ENCODE measurements at regions not wholly inside any gene's neighbourhood (a gene's known extent, or its start where the extent isn't known, plus 50 kb on each side); places are given as distances from the start of the nearest gene placed in this dataset.

GRCh38 chr2:171617981-171618380, 69.3 kb upstream of the DYNC1I2 start:
- H3K36me3 Mint-ChIP-seq = no peaks in the 10 kb centered on the region
- peaks cover 19% of the 10 kb centered on the region for H3K27me3 Mint-ChIP-seq (ENCODE audit: insufficient read depth, low read depth)
- H3K27ac Mint-ChIP-seq = no peak overlapping the region
- H3K36me3 ChIP-seq = no peaks in the 10 kb centered on the region
- H2AFZ ChIP-seq (replicated peaks) = no peak overlapping the region
- no peak overlapping the region for H3K4me3 ChIP-seq
- no peak for TF ChIP-seq EZH2 (IDR thresholded peaks at IDR 0.05)
- TF ChIP-seq, protein P1, sequence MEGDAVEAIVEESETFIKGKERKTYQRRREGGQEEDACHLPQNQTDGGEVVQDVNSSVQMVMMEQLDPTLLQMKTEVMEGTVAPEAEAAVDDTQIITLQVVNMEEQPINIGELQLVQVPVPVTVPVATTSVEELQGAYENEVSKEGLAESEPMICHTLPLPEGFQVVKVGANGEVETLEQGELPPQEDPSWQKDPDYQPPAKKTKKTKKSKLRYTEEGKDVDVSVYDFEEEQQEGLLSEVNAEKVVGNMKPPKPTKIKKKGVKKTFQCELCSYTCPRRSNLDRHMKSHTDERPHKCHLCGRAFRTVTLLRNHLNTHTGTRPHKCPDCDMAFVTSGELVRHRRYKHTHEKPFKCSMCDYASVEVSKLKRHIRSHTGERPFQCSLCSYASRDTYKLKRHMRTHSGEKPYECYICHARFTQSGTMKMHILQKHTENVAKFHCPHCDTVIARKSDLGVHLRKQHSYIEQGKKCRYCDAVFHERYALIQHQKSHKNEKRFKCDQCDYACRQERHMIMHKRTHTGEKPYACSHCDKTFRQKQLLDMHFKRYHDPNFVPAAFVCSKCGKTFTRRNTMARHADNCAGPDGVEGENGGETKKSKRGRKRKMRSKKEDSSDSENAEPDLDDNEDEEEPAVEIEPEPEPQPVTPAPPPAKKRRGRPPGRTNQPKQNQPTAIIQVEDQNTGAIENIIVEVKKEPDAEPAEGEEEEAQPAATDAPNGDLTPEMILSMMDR (IDR thresholded peaks at IDR 0.05) = no peak
- no peak for TF ChIP-seq EZH2phosphoT487 (IDR thresholded peaks at IDR 0.05)
- H3K9me3 ChIP-seq (ENCODE audit: low read depth) = no peaks in the 10 kb centered on the region
- H3K4me2 ChIP-seq = peak overlapping the region; percentile 13
- no peaks in the 10 kb centered on the region for H3F3A ChIP-seq (ENCODE audit: low read depth)
- no peak overlapping the region for H3K27ac ChIP-seq
- H3K4me3 Mint-ChIP-seq = no peak overlapping the region
- H3K9ac ChIP-seq = no peak overlapping the region
- peaks cover 16% of the 10 kb centered on the region for H3K4me1 Mint-ChIP-seq
- no peaks in the 10 kb centered on the region for H4K20me1 ChIP-seq (ENCODE audit: low read depth)
- no peaks in the 10 kb centered on the region for H3K79me2 ChIP-seq (ENCODE audit: low read depth)
- H3K9me3 Mint-ChIP-seq = peaks cover 4% of the 10 kb centered on the region
- no peaks in the 10 kb centered on the region for H3K27me3 ChIP-seq
- no peak for DNase-seq (ENCODE audit: low spot score)
- H3K4me1 ChIP-seq = peaks cover 13% of the 10 kb centered on the region

GRCh38 chr2:171625006-171625405, 62.3 kb upstream of the DYNC1I2 start:
- H3K4me3 ChIP-seq = no peak overlapping the region
- no peaks in the 10 kb centered on the region for H3K36me3 Mint-ChIP-seq
- no peaks in the 10 kb centered on the region for H3F3A ChIP-seq (ENCODE audit: low read depth)

GRCh38 chr2:171626949-171627348, 60.3 kb upstream of the DYNC1I2 start:
- H3K4me1 ChIP-seq = no peaks in the 10 kb centered on the region
- H3K4me3 ChIP-seq = no peak overlapping the region
- peaks cover 29% of the 10 kb centered on the region for H3K9me3 Mint-ChIP-seq
- H3K9me3 ChIP-seq (ENCODE audit: low read depth) = peaks cover 14% of the 10 kb centered on the region
- H3K36me3 ChIP-seq = no peaks in the 10 kb centered on the region
- peaks cover 8% of the 10 kb centered on the region for H3K27me3 Mint-ChIP-seq (ENCODE audit: insufficient read depth, low read depth)
- H4K20me1 ChIP-seq (ENCODE audit: low read depth) = no peaks in the 10 kb centered on the region
- no peak for TF ChIP-seq EZH2 (IDR thresholded peaks at IDR 0.05)
- TF ChIP-seq, protein P1 (IDR thresholded peaks at IDR 0.05) = no peak
- TF ChIP-seq EZH2phosphoT487 (IDR thresholded peaks at IDR 0.05) = no peak
- no peak overlapping the region for H3K27ac Mint-ChIP-seq
- no peaks in the 10 kb centered on the region for H3K27me3 ChIP-seq
- H3K9ac ChIP-seq = no peak overlapping the region
- no peak for DNase-seq (ENCODE audit: low spot score)
- no peak overlapping the region for H3K4me2 ChIP-seq
- no peaks in the 10 kb centered on the region for H3K4me1 Mint-ChIP-seq
- no peaks in the 10 kb centered on the region for H3F3A ChIP-seq (ENCODE audit: low read depth)
- H3K27ac ChIP-seq = no peak overlapping the region
- H3K4me3 Mint-ChIP-seq = no peak overlapping the region
- no peaks in the 10 kb centered on the region for H3K36me3 Mint-ChIP-seq
- no peak overlapping the region for H2AFZ ChIP-seq (replicated peaks)
- no peaks in the 10 kb centered on the region for H3K79me2 ChIP-seq (ENCODE audit: low read depth)

More at GRCh38 chr2:171625006-171625405, 62.3 kb upstream of the DYNC1I2 start:
- H3K4me1 ChIP-seq = no peaks in the 10 kb centered on the region
- no peaks in the 10 kb centered on the region for H3K79me2 ChIP-seq (ENCODE audit: low read depth)
- no peak overlapping the region for H2AFZ ChIP-seq (replicated peaks)
- no peaks in the 10 kb centered on the region for H4K20me1 ChIP-seq (ENCODE audit: low read depth)
- no peaks in the 10 kb centered on the region for H3K36me3 ChIP-seq
- Mint-ChIP-seq H3K4me1 (no peaks in the 10 kb centered on the region), H3K9me3 (peaks cover 14% of the 10 kb centered on the region), H3K27ac (no peak overlapping the region), H3K4me3 (no peak overlapping the region), H3K27me3 (ENCODE audit: insufficient read depth, low read depth) (peaks cover 14% of the 10 kb centered on the region)
- H3K4me2 ChIP-seq = no peak overlapping the region
- no peak overlapping the region for H3K9ac ChIP-seq
- no peaks in the 10 kb centered on the region for H3K27me3 ChIP-seq
- H3K27ac ChIP-seq = no peak overlapping the region
- no peak for DNase-seq (ENCODE audit: low spot score)
- no peak for TF ChIP-seq EZH2phosphoT487 (IDR thresholded peaks at IDR 0.05)
- no peaks in the 10 kb centered on the region for H3K9me3 ChIP-seq (ENCODE audit: low read depth)

GRCh38 chr2:171627412-171627811, 59.9 kb upstream of the DYNC1I2 start:
- no peak overlapping the region for H3K4me2 ChIP-seq
- no peak overlapping the region for H3K27ac Mint-ChIP-seq
- no peaks in the 10 kb centered on the region for H3K4me1 ChIP-seq
- H3K79me2 ChIP-seq (ENCODE audit: low read depth) = no peaks in the 10 kb centered on the region
- no peak overlapping the region for H2AFZ ChIP-seq (replicated peaks)
- no peak for DNase-seq (ENCODE audit: low spot score)
- H3K9me3 Mint-ChIP-seq = peaks cover 29% of the 10 kb centered on the region
- no peak overlapping the region for H3K9ac ChIP-seq
- peaks cover 14% of the 10 kb centered on the region for H3K9me3 ChIP-seq (ENCODE audit: low read depth)
- H3K36me3 ChIP-seq = no peaks in the 10 kb centered on the region
- no peak overlapping the region for H3K27ac ChIP-seq
- no peak overlapping the region for H3K4me3 ChIP-seq
- TF ChIP-seq, protein P1 (IDR thresholded peaks at IDR 0.05) = no peak
- no peak for TF ChIP-seq EZH2 (IDR thresholded peaks at IDR 0.05)
- no peak for TF ChIP-seq EZH2phosphoT487 (IDR thresholded peaks at IDR 0.05)
- H3K36me3 Mint-ChIP-seq = no peaks in the 10 kb centered on the region
- peaks cover 8% of the 10 kb centered on the region for H3K27me3 Mint-ChIP-seq (ENCODE audit: insufficient read depth, low read depth)
- no peak overlapping the region for H3K4me3 Mint-ChIP-seq
- no peaks in the 10 kb centered on the region for H3K27me3 ChIP-seq
- no peaks in the 10 kb centered on the region for H4K20me1 ChIP-seq (ENCODE audit: low read depth)
- H3K4me1 Mint-ChIP-seq = no peaks in the 10 kb centered on the region
- H3F3A ChIP-seq (ENCODE audit: low read depth) = no peaks in the 10 kb centered on the region
